ENCODE measurements at regions not wholly inside any gene's neighbourhood (a gene's known extent, or its start where the extent isn't known, plus 50 kb on each side); places are given as distances from the start of the nearest gene placed in this dataset.

DNA sequence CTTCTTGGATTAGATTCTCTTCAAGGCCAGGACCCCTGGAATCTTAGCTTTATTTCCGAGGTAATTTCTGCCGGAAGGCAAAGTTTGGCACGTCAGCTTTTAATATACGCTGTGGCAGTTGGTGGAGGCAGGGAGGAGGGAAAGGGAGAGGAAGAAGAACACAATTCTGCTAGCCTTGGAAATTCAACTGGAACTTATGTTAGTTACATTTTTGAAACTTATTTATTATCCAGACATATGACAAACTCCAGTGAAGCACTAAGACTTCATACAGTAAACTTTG, 100.1 kb upstream of the TSC22D2 start:
- TF ChIP-seq, protein P1, sequence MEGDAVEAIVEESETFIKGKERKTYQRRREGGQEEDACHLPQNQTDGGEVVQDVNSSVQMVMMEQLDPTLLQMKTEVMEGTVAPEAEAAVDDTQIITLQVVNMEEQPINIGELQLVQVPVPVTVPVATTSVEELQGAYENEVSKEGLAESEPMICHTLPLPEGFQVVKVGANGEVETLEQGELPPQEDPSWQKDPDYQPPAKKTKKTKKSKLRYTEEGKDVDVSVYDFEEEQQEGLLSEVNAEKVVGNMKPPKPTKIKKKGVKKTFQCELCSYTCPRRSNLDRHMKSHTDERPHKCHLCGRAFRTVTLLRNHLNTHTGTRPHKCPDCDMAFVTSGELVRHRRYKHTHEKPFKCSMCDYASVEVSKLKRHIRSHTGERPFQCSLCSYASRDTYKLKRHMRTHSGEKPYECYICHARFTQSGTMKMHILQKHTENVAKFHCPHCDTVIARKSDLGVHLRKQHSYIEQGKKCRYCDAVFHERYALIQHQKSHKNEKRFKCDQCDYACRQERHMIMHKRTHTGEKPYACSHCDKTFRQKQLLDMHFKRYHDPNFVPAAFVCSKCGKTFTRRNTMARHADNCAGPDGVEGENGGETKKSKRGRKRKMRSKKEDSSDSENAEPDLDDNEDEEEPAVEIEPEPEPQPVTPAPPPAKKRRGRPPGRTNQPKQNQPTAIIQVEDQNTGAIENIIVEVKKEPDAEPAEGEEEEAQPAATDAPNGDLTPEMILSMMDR (IDR thresholded peaks at IDR 0.05), result no peak
- no peak for TF ChIP-seq POLR2A (IDR thresholded peaks at IDR 0.05)

Data from gastroesophageal sphincter (tissue), 3 donors.